K562 (cell line): ENCODE measurements at regions not wholly inside any gene's neighbourhood (a gene's known extent, or its start where the extent isn't known, plus 50 kb on each side); places are given as distances from the start of the nearest gene placed in this dataset.

Experiments used
- ATAC-seq: fragments of 200-7000 bp; cut with Tn5 transposase; 3 replicates; pipeline ENCODE4 v1.9.1; 2020; ENCODE audit warnings: moderate library complexity
- BruUV-seq: library from RNA; stranded (reverse); fragments of 400-500 nt; replicated peaks from 2 replicates; lab custom pipeline; 2021; lab: Mats Ljungman, UMichigan
- CTCF ChIA-PET: fragments of 300-600 bp; formaldehyde crosslinking; extraction: SDS; loops from one replicate; lab custom pipeline; 2021; ENCODE audit warnings: low intra/inter-chr PET ratio; lab: Yijun Ruan, JAX
- POLR2A ChIA-PET: fragments of 300-600, 350-650 bp; sonication (Branson Sonifier 250); formaldehyde crosslinking; extraction: SDS; loops from one replicate; lab custom pipeline; 2021; ENCODE audit warnings: antibody characterized with exemption, inconsistent platforms; lab: Yijun Ruan, JAX
- DNase-seq, 4 experiments: peaks; one replicate each; pipeline versions ENCODE4 v3.0.0 to v3.0.0-alpha.2; 2011 to 2018; ENCODE audit warnings: low spot score in 3 of 4, mixed read lengths in 3 of 4; ENCODE audit errors: extremely low read depth in 1 of 4
- FAIRE-seq: peaks from 2 replicates; lab custom pipeline; 2011; peaks lifted over from hg19 to GRCh38; lab: Jason Lieb, UNC
- H2AFZ ChIP-seq: 2 replicates; pipeline ENCODE4 v1.6.0; 2011; ENCODE audit warnings: low read depth, low read length, control low read depth, inconsistent platforms
- H3K27ac ChIP-seq: fragments of 200-600 bp; 3 replicates; pipeline ENCODE4 v1.8.0; 2011; ENCODE audit warnings: low read depth, mild to moderate bottlenecking, control low read depth, inconsistent platforms, low read length, moderate library complexity, mixed read lengths; ENCODE audit errors: extremely low read depth
- H3K27me3 ChIP-seq, 2 experiments: fragments of 300-600 bp in 1 of 2; 2 replicates in 1 of 2; 3 replicates in 1 of 2; pipeline versions ENCODE4 v1.6.0 to v1.8.0; 2011; ENCODE audit warnings: inconsistent platforms in 2 of 2, low read length in 2 of 2, mild to moderate bottlenecking in 1 of 2, mixed read lengths in 1 of 2, moderate library complexity in 1 of 2; ENCODE audit not compliant: control insufficient read depth in 2 of 2, insufficient read depth in 2 of 2
- H3K36me3 ChIP-seq: fragments of 300-600 bp; 3 replicates; pipeline ENCODE4 v1.8.0; 2011; ENCODE audit warnings: mild to moderate bottlenecking, low read length, inconsistent platforms; ENCODE audit not compliant: control insufficient read depth, insufficient read depth
- H3K4me1 ChIP-seq, 2 experiments: fragments of 200-600 bp in 1 of 2; replicated peaks in 1 of 2; 2 replicates in 1 of 2; 3 replicates in 1 of 2; pipeline versions ENCODE4 v1.5.1 to v1.8.0; 2011; ENCODE audit warnings: inconsistent platforms in 2 of 2, low read length in 2 of 2, mild to moderate bottlenecking in 1 of 2, mixed read lengths in 1 of 2, moderate library complexity in 1 of 2; ENCODE audit not compliant: control insufficient read depth in 2 of 2, insufficient read depth in 2 of 2
- H3K4me2 ChIP-seq: 2 replicates; pipeline ENCODE4 v1.6.1; 2011; ENCODE audit warnings: low read length, control low read depth, inconsistent platforms, mixed read lengths; ENCODE audit not compliant: insufficient read depth
- H3K4me3 ChIP-seq: fragments of 200-600 bp; sonication (generic), shearing (Covaris generic); 2 replicates; pipeline ENCODE4 v1.5.1; 2016; ENCODE audit warnings: control low read depth, inconsistent platforms
- H3K79me2 ChIP-seq: fragments of 200-600 bp; 3 replicates; pipeline ENCODE4 v1.8.0; 2011; ENCODE audit warnings: low read length, inconsistent platforms; ENCODE audit not compliant: control insufficient read depth, insufficient read depth
- H3K9ac ChIP-seq, 2 experiments: 2 replicates each; pipeline versions ENCODE4 v1.6.0 to v1.6.1; 2011; ENCODE audit warnings: low read depth in 2 of 2, low read length in 2 of 2, control low read depth in 1 of 2, inconsistent platforms in 1 of 2, mild to moderate bottlenecking in 1 of 2, mixed read lengths in 1 of 2; ENCODE audit not compliant: insufficient read depth in 1 of 2
- H3K9me1 ChIP-seq: one replicate; pipeline ENCODE4 v1.6.0; 2011; ENCODE audit warnings: inconsistent platforms, mild to moderate bottlenecking, low read length, moderate library complexity; ENCODE audit not compliant: control insufficient read depth, insufficient read depth
- H3K9me3 ChIP-seq: replicated peaks from 2 replicates; pipeline ENCODE4 v1.5.1; 2011; ENCODE audit warnings: low read depth, low read length, inconsistent platforms; ENCODE audit not compliant: control insufficient read depth, insufficient read depth
- H4K20me1 ChIP-seq: replicated peaks from 2 replicates; pipeline ENCODE4 v1.6.1; 2011; ENCODE audit warnings: low read length, inconsistent platforms, mixed read lengths; ENCODE audit not compliant: control insufficient read depth, insufficient read depth
- HNRNPUL1 ChIP-seq: fragments of 200-400 bp; formaldehyde crosslinking; IDR thresholded peaks from 2 replicates; pipeline ENCODE4 v1.6.1; 2017; ENCODE audit warnings: low read length
- NELFE ChIP-seq: IDR thresholded peaks from 2 replicates; pipeline ENCODE4 v1.6.1; 2011; ENCODE audit warnings: mild to moderate bottlenecking; ENCODE audit not compliant: insufficient read depth, insufficient read length
- SREBF2 ChIP-seq: sonication (generic); formaldehyde crosslinking; IDR thresholded peaks from 2 replicates; pipeline ENCODE4 v1.4.0; 2020; ENCODE audit warnings: mild to moderate bottlenecking, missing genetic modification reagents
- WGBS: fragments of 100-300 bp; shearing (Covaris generic); methylation state at CpG from one replicate; pipeline ENCODE4 v1.1.6; 2016; ENCODE audit warnings: low coverage, mixed read lengths; ENCODE audit not compliant: insufficient coverage; ENCODE audit errors: missing lambda C conversion rate; 5-methylcytosine and 5-hydroxymethylcytosine counted together
- in situ Hi-C: fragments of 300-500 bp; cut with MboI; formaldehyde crosslinking; loops from 4 replicates; pipeline ENCODE4 v1.15.0; 2018; ENCODE audit warnings: inconsistent platforms, mixed read lengths
- intact Hi-C: fragments of 100-400 bp; cut with micrococcal nuclease; formaldehyde crosslinking; loops from 2 replicates; pipeline ENCODE4 v1.14.2; 2022
- TF ChIP-seq, protein P1 (sequence below): sonication (generic); formaldehyde crosslinking; IDR thresholded peaks from 2 replicates; pipeline ENCODE4 v1.8.0; 2022; ENCODE audit warnings: missing genetic modification reagents, mild to moderate bottlenecking, borderline replicate concordance
- TF ChIP-seq, protein P2 (sequence below): fragments of 250-450 bp; sonication (Bioruptor Pico); IDR thresholded peaks from 2 replicates; pipeline ENCODE4 v1.9.0; 2021; ENCODE audit warnings: mild to moderate bottlenecking, inconsistent platforms

DNA sequence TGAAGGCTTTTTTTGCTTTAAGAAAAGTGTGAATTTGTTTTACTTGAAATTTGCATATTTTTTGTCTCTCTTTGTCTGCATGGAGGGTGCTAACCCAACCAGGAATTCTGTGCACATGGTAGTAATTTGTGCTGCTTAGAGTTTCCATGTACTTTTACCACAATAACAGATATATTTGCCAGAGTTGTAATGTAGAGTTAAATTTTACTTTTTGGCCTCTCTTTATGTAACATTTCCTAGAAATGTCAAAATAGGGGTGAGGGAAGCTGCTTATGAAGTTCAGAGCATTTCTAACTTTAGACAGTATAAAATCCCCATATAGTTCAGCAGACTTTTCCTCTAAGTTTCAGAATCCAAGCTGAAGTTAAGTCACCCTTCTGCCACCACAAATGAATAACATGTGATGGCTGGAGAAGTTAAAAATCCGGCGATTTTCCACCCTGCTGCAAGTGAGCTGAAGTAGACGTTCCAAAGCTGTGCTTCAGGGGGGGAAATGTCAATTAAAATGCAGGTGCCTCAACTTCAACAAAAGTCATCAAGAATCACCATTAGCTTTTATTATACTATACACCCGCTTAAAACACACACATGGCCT lies 385.7 kb upstream of the NR2F2 start:
- Histone ChIP-seq H3K79me2 (no peaks in the 10 kb centered on the region), H3K4me1 (no peaks in the 10 kb centered on the region), H3K9me3 (no peaks in the 10 kb centered on the region; the same call in 1 of the 2 replicates), H3K4me2 (no peak overlapping the region), H3K9me1 (no peaks in the 10 kb centered on the region), H3K27ac (no peak overlapping the region), H3K36me3 (no peaks in the 10 kb centered on the region), H3K9ac (no peak overlapping the region), H4K20me1 (no peaks in the 10 kb centered on the region), H3K4me3 (no peak overlapping the region)
- no peak for FAIRE-seq
- POLR2A ChIA-PET: interaction anchor here (0.9 to 1.3 kb wide), 2 partner anchors 10 to 13 kb away, joined by 3 to 5 read pairs; no protein-coding TSS in a partner anchor
- intact Hi-C loops: no loop called here
- DNase-seq: no peak
- CTCF ChIA-PET: no interaction called here
- in situ Hi-C loops: no loop called here
- BruUV-seq: no TSS peak
- ATAC-seq: no peak
- TF ChIP-seq, protein P1, sequence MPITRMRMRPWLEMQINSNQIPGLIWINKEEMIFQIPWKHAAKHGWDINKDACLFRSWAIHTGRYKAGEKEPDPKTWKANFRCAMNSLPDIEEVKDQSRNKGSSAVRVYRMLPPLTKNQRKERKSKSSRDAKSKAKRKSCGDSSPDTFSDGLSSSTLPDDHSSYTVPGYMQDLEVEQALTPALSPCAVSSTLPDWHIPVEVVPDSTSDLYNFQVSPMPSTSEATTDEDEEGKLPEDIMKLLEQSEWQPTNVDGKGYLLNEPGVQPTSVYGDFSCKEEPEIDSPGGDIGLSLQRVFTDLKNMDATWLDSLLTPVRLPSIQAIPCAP: no peak
- TF ChIP-seq NELFE (no peak), SREBF2 (CRISPR knock-in tag) (no peak), HNRNPUL1 (no peak)
- TF ChIP-seq, protein P2, sequence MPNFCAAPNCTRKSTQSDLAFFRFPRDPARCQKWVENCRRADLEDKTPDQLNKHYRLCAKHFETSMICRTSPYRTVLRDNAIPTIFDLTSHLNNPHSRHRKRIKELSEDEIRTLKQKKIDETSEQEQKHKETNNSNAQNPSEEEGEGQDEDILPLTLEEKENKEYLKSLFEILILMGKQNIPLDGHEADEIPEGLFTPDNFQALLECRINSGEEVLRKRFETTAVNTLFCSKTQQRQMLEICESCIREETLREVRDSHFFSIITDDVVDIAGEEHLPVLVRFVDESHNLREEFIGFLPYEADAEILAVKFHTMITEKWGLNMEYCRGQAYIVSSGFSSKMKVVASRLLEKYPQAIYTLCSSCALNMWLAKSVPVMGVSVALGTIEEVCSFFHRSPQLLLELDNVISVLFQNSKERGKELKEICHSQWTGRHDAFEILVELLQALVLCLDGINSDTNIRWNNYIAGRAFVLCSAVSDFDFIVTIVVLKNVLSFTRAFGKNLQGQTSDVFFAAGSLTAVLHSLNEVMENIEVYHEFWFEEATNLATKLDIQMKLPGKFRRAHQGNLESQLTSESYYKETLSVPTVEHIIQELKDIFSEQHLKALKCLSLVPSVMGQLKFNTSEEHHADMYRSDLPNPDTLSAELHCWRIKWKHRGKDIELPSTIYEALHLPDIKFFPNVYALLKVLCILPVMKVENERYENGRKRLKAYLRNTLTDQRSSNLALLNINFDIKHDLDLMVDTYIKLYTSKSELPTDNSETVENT: no peak
- TF ChIP-seq, all 486 proteins: peak for 0
- Histone ChIP-seq H3K27me3 (no peaks in the 10 kb centered on the region), H2AFZ (0 out of 2 replicates have a peak overlapping the region, but pooled peaks have one; percentile 40)
- WGBS: 62% methylated on average over 4 of the region's 4 CpGs
